Kidney epithelial cell (primary cell): ENCODE measurements at regions not wholly inside any gene's neighbourhood (a gene's known extent, or its start where the extent isn't known, plus 50 kb on each side); places are given as distances from the start of the nearest gene placed in this dataset.
A peak's percentile ranks its signal among the peaks of the same experiment; 100 is the strongest.

Source experiments
- DNase-seq: peaks from one replicate; pipeline ENCODE4 v3.0.0-alpha.2; 2010; ENCODE audit warnings: low read depth
- H3K27me3 ChIP-seq: 2 replicates; pipeline ENCODE4 v1.6.0; 2011; ENCODE audit warnings: low read length; ENCODE audit not compliant: control insufficient read depth, insufficient read depth
- H3K36me3 ChIP-seq: 2 replicates; pipeline ENCODE4 v1.5.1; 2011; ENCODE audit warnings: low read length; ENCODE audit not compliant: control insufficient read depth, insufficient read depth
- H3K4me3 ChIP-seq: 2 replicates; pipeline ENCODE4 v1.5.1; 2011; ENCODE audit warnings: low read depth, mild to moderate bottlenecking, control low read depth, low read length
- TF ChIP-seq, protein P1 (sequence below): IDR thresholded peaks from 2 replicates; pipeline ENCODE4 v1.5.1; 2011; ENCODE audit warnings: mild to moderate bottlenecking, moderate library complexity, low read length, control low read depth, inconsistent platforms; ENCODE audit not compliant: insufficient read depth, poor library complexity, severe bottlenecking

- H3K4me3 ChIP-seq: no peak overlapping the region
- H3K27me3 ChIP-seq: no peaks in the 10 kb centered on the region
- no peaks in the 10 kb centered on the region for H3K36me3 ChIP-seq
- no peak for DNase-seq
- TF ChIP-seq, protein P1, sequence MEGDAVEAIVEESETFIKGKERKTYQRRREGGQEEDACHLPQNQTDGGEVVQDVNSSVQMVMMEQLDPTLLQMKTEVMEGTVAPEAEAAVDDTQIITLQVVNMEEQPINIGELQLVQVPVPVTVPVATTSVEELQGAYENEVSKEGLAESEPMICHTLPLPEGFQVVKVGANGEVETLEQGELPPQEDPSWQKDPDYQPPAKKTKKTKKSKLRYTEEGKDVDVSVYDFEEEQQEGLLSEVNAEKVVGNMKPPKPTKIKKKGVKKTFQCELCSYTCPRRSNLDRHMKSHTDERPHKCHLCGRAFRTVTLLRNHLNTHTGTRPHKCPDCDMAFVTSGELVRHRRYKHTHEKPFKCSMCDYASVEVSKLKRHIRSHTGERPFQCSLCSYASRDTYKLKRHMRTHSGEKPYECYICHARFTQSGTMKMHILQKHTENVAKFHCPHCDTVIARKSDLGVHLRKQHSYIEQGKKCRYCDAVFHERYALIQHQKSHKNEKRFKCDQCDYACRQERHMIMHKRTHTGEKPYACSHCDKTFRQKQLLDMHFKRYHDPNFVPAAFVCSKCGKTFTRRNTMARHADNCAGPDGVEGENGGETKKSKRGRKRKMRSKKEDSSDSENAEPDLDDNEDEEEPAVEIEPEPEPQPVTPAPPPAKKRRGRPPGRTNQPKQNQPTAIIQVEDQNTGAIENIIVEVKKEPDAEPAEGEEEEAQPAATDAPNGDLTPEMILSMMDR: no peak
These were observed 273.3 kb upstream of the MAF start for GRCh38 chr16:79873825-79874224.

DNA sequence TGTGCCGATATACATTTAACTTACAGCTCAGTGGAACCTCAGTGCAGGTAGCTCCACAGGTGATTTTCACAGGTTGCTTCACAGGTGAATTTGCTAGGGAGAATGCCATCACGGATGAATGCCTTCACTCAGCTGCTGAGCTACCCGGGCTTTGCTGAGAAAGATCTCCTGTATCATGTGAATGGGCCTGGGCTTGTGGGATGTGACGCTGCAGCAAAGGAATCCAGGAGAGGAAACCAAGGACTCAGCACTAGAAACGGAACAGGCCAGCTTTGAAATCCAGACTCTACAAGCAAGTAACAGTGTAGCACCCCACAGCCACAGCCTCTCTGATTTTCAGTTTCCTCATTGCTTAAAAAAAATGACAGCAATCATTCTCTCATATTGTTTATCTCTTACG is 271.4 kb upstream of the MAF start:
- no peaks in the 10 kb centered on the region for H3K36me3 ChIP-seq
- H3K27me3 ChIP-seq: no peaks in the 10 kb centered on the region
- no peak overlapping the region for H3K4me3 ChIP-seq
- TF ChIP-seq, protein P1: no peak
- DNase-seq: peak; percentile 53

- H3K36me3 ChIP-seq: no peaks in the 10 kb centered on the region
- DNase-seq: no peak
- no peaks in the 10 kb centered on the region for H3K27me3 ChIP-seq
- H3K4me3 ChIP-seq: no peak overlapping the region
- TF ChIP-seq, protein P1: no peak
These were observed 269.7 kb upstream of the MAF start for GRCh38 chr16:79870016-79870886.

DNA sequence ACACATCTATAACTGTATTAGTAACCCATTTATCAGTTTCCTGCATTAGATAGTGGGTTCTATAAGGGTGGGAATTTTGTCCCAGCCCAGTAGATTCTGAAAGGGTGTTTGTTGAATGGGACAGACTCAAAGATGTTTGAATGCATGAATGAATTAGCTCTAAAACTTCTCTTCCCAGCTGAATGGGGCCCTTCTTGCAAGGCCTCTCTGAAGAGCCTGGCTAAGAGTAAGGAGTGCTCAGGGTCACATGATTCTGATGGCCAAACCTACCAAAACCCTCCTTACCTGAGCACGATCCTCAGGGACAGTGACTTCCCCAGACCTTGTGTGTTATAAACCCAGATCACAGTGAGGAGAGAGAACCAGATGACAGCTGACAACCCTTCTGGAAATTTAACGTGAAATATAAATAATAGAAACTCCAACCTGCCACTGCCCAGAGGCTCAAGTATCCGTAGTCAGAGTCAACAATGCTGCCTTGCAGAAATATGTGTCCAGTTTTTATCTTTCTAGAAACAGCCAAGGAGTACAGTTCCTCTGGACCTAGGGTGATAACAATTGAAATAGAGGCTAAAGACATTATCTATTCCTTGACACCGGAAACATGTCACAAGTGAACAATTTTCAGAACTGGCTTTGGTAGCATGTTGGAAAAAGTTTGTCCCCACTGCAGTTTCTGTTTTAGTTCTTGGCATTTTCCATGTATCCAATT is 268.9 kb upstream of the MAF start:
- no peaks in the 10 kb centered on the region for H3K27me3 ChIP-seq

DNA sequence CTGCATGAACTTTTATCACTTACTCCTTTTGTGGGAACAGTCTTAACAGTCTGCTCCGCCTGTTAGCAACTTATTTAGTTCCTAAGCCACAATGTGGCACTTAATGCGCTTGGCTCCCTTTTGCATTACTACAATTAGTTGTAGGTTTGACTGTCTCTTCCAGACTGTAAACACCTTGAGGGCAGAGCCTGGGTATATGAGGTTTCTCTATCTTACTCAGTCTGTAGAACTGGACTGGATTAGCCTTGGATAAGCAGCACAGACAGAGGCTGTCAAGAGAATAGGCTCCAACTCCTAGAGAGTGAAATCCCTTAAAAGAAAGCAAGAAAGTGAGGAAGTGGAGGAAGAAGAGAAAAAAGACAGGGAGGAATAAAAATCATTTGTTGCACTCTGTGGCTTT is 268.3 kb upstream of the MAF start:
- TF ChIP-seq, protein P1: no peak
- no peak for DNase-seq
- Histone ChIP-seq H3K4me3 (no peak overlapping the region), H3K27me3 (no peaks in the 10 kb centered on the region), H3K36me3 (no peaks in the 10 kb centered on the region)

More for the DNA sequence above, 268.9 kb upstream of the MAF start:
- Histone ChIP-seq H3K36me3 (no peaks in the 10 kb centered on the region), H3K4me3 (no peak overlapping the region)
- TF ChIP-seq, protein P1: no peak
- DNase-seq: no peak
